KMS-11 (cell line): ENCODE measurements at regions not wholly inside any gene's neighbourhood (a gene's known extent, or its start where the extent isn't known, plus 50 kb on each side); places are given as distances from the start of the nearest gene placed in this dataset.

Experiments
- H2AFZ ChIP-seq: fragments of 200-600 bp; sonication (generic); 2 replicates; pipeline ENCODE4 v1.6.1; 2016; ENCODE audit warnings: antibody characterized with exemption, mixed run types, low read depth
- H3K27ac ChIP-seq: fragments of 200-600 bp; sonication (generic); 2 replicates; pipeline ENCODE4 v1.6.1; 2016; ENCODE audit warnings: mild to moderate bottlenecking, mixed run types
- H3K27me3 ChIP-seq: fragments of 200-600 bp; sonication (generic); 2 replicates; pipeline ENCODE4 v1.6.1; 2017; ENCODE audit warnings: mild to moderate bottlenecking, low read depth, mixed run types, moderate library complexity; ENCODE audit not compliant: insufficient read depth
- H3K36me3 ChIP-seq: fragments of 200-600 bp; sonication (generic); 2 replicates; pipeline ENCODE4 v1.6.1; 2017; ENCODE audit warnings: mild to moderate bottlenecking, mixed run types; ENCODE audit not compliant: insufficient read depth
- H3K4me1 ChIP-seq: fragments of 200-600 bp; sonication (generic); 2 replicates; pipeline ENCODE4 v1.6.1; 2016; ENCODE audit warnings: mild to moderate bottlenecking, low read depth, mixed run types; ENCODE audit not compliant: poor library complexity, severe bottlenecking
- H3K4me2 ChIP-seq: fragments of 200-600 bp; sonication (generic); 2 replicates; pipeline ENCODE4 v1.7.0; 2016; ENCODE audit warnings: mild to moderate bottlenecking, mixed run types
- H3K4me3 ChIP-seq: fragments of 200-600 bp; sonication (generic); IDR thresholded peaks from 2 replicates; pipeline ENCODE4 v1.6.1; 2017; ENCODE audit warnings: low read depth, low read length, mixed read lengths; ENCODE audit not compliant: insufficient read depth
- H3K79me2 ChIP-seq: fragments of 200-600 bp; sonication (generic); 2 replicates; pipeline ENCODE4 v1.6.1; 2016; ENCODE audit warnings: low read depth, mixed run types; ENCODE audit not compliant: insufficient read depth
- H3K9ac ChIP-seq: fragments of 200-600 bp; sonication (generic); 2 replicates; pipeline ENCODE4 v1.6.1; 2016; ENCODE audit warnings: mild to moderate bottlenecking, mixed run types
- H4K20me1 ChIP-seq: fragments of 200-600 bp; sonication (generic); 2 replicates; pipeline ENCODE4 v1.6.1; 2016; ENCODE audit warnings: mild to moderate bottlenecking, mixed run types; ENCODE audit not compliant: insufficient read depth
- CTCF ChIP-seq: fragments of 200-600 bp; sonication (generic); conservative IDR thresholded peaks from 2 replicates; pipeline ENCODE4 v1.6.1; 2017; ENCODE audit warnings: low read depth, mild to moderate bottlenecking, antibody characterized with exemption, low read length, moderate library complexity, mixed read lengths

- H3K27ac ChIP-seq = no peak overlapping the region
- no peaks in the 10 kb centered on the region for H3K4me1 ChIP-seq
- H3K4me2 ChIP-seq = no peak overlapping the region
- H2AFZ ChIP-seq = no peak overlapping the region
- no peak overlapping the region for H3K9ac ChIP-seq
- H3K4me3 ChIP-seq = no peak overlapping the region
- H3K27me3 ChIP-seq = no peaks in the 10 kb centered on the region
- H3K79me2 ChIP-seq = no peaks in the 10 kb centered on the region
- H4K20me1 ChIP-seq = no peaks in the 10 kb centered on the region
- no peak for TF ChIP-seq CTCF
- H3K36me3 ChIP-seq = no peaks in the 10 kb centered on the region
Observed at GRCh38 chr14:65297744-65298143, 114.8 kb upstream of the FUT8 start.

- Histone ChIP-seq H3K36me3 (no peaks in the 10 kb centered on the region), H3K79me2 (no peaks in the 10 kb centered on the region), H3K27me3 (no peaks in the 10 kb centered on the region), H4K20me1 (no peaks in the 10 kb centered on the region), H3K27ac (no peak overlapping the region), H3K9ac (no peak overlapping the region), H2AFZ (no peak overlapping the region), H3K4me3 (no peak overlapping the region), H3K4me1 (no peaks in the 10 kb centered on the region), H3K4me2 (no peak overlapping the region)
- TF ChIP-seq CTCF = no peak
Observed at GRCh38 chr14:65299826-65300225, 112.7 kb upstream of the FUT8 start.

- no peak overlapping the region for H3K4me3 ChIP-seq
- H3K4me1 ChIP-seq = no peaks in the 10 kb centered on the region
- no peak for TF ChIP-seq CTCF
- no peak overlapping the region for H2AFZ ChIP-seq
- no peaks in the 10 kb centered on the region for H3K79me2 ChIP-seq
- no peaks in the 10 kb centered on the region for H4K20me1 ChIP-seq
- H3K9ac ChIP-seq = no peak overlapping the region
- no peaks in the 10 kb centered on the region for H3K36me3 ChIP-seq
- H3K4me2 ChIP-seq = no peak overlapping the region
- no peaks in the 10 kb centered on the region for H3K27me3 ChIP-seq
- H3K27ac ChIP-seq = no peak overlapping the region
Observed at GRCh38 chr14:65301862-65302539, 110.5 kb upstream of the FUT8 start.

- Histone ChIP-seq H3K4me3 (no peak overlapping the region), H3K27me3 (no peaks in the 10 kb centered on the region), H3K27ac (no peak overlapping the region), H4K20me1 (no peaks in the 10 kb centered on the region), H3K4me1 (no peaks in the 10 kb centered on the region), H3K36me3 (no peaks in the 10 kb centered on the region), H3K4me2 (no peak overlapping the region), H2AFZ (no peak overlapping the region), H3K79me2 (no peaks in the 10 kb centered on the region), H3K9ac (no peak overlapping the region)
- no peak for TF ChIP-seq CTCF
Observed at GRCh38 chr14:65302571-65303189, 109.8 kb upstream of the FUT8 start.
